GM21528 (cell line): ENCODE measurements at regions not wholly inside any gene's neighbourhood (a gene's known extent, or its start where the extent isn't known, plus 50 kb on each side); places are given as distances from the start of the nearest gene placed in this dataset.
"Not testable (repeated sequence)": the region's sequence is repeated elsewhere in the genome, so short reads cannot be mapped to it uniquely, and the experiment has no call there.

Experiments
- ATAC-seq: cut with Tn5 transposase; IDR thresholded peaks from one replicate; pipeline ENCODE4 v1.9.1; 2021; ENCODE audit warnings: mild to moderate bottlenecking, moderate library complexity; ENCODE audit not compliant: unreplicated experiment, low FRiP score

- no peak for ATAC-seq
Observed at GRCh38 chr14:85344171-85344570, 185.8 kb upstream of the FLRT2 start.

GRCh38 chr14:85344847-85345570 is 184.9 kb upstream of the FLRT2 start:
- ATAC-seq = no peak

GRCh38 chr14:85350667-85351066 is 179.3 kb upstream of the FLRT2 start:
- ATAC-seq = no peak

- ATAC-seq = not testable (repeated sequence)
Observed at GRCh38 chr14:85352588-85352987, 177.4 kb upstream of the FLRT2 start.

GRCh38 chr14:85357120-85357519 is 172.8 kb upstream of the FLRT2 start:
- no peak for ATAC-seq

- ATAC-seq = no peak
Observed at GRCh38 chr14:85358136-85358785, 171.7 kb upstream of the FLRT2 start.

- ATAC-seq = no peak
Observed at GRCh38 chr14:85359505-85359904, 170.4 kb upstream of the FLRT2 start.

- ATAC-seq = no peak
Observed at GRCh38 chr14:85363358-85363757, 166.6 kb upstream of the FLRT2 start.

GRCh38 chr14:85366226-85366625 is 163.7 kb upstream of the FLRT2 start:
- ATAC-seq = no peak

- no peak for ATAC-seq
Observed at GRCh38 chr14:85380881-85381280, 149.1 kb upstream of the FLRT2 start.

GRCh38 chr14:85382341-85382740 is 147.6 kb upstream of the FLRT2 start:
- no peak for ATAC-seq

GRCh38 chr14:85387181-85387580 is 142.8 kb upstream of the FLRT2 start:
- ATAC-seq = no peak

- no peak for ATAC-seq
Observed at GRCh38 chr14:85390236-85390635, 139.7 kb upstream of the FLRT2 start.

- ATAC-seq = no peak
Observed at GRCh38 chr14:85391455-85391854, 138.5 kb upstream of the FLRT2 start.

- ATAC-seq = no peak
Observed at GRCh38 chr14:85391892-85392291, 138.1 kb upstream of the FLRT2 start.

- ATAC-seq = no peak
Observed at GRCh38 chr14:85399186-85399585, 130.8 kb upstream of the FLRT2 start.

- no peak for ATAC-seq
Observed at GRCh38 chr14:85400678-85401077, 129.3 kb upstream of the FLRT2 start.

- no peak for ATAC-seq
Observed at GRCh38 chr14:85401384-85401783, 128.6 kb upstream of the FLRT2 start.

GRCh38 chr14:85402569-85403162 is 127.3 kb upstream of the FLRT2 start:
- ATAC-seq = no peak

- ATAC-seq = no peak
Observed at GRCh38 chr14:85409481-85410210, 120.3 kb upstream of the FLRT2 start.

GRCh38 chr14:85412756-85413155 is 117.2 kb upstream of the FLRT2 start:
- no peak for ATAC-seq
